PC-9 (cell line): ENCODE measurements at regions not wholly inside any gene's neighbourhood (a gene's known extent, or its start where the extent isn't known, plus 50 kb on each side); places are given as distances from the start of the nearest gene placed in this dataset.
"Not testable (repeated sequence)": the region's sequence is repeated elsewhere in the genome, so short reads cannot be mapped to it uniquely, and the experiment has no call there.

Experiments
- BruUV-seq: library from RNA; stranded (reverse); fragments of 400-500 nt; replicated peaks from 2 replicates; lab custom pipeline; 2021; lab: Mats Ljungman, UMichigan
- CTCF ChIA-PET: fragments of 300-600 bp; sonication (Branson Sonifier 250); formaldehyde crosslinking; loops from one replicate; lab custom pipeline; 2022; ENCODE audit warnings: antibody characterized with exemption; lab: Charles Lee
- POLR2A ChIA-PET: fragments of 300-600 bp; sonication (Branson Sonifier 250); formaldehyde crosslinking; loops from one replicate; lab custom pipeline; 2022; ENCODE audit warnings: antibody characterized with exemption; ENCODE audit not compliant: unreplicated experiment; lab: Charles Lee
- DNase-seq, 2 experiments: peaks; one replicate each; pipeline versions ENCODE4 v3.0.0 to v3.0.0-alpha.2; 2015 to 2022; ENCODE audit warnings: mixed read lengths in 1 of 2
- H2AFZ ChIP-seq: fragments of 200-600 bp; sonication (generic); 2 replicates; pipeline ENCODE4 v1.8.1; 2017; ENCODE audit warnings: antibody characterized with exemption
- H3F3A ChIP-seq: fragments of 200-600 bp; sonication (generic); 2 replicates; pipeline ENCODE4 v1.8.1; 2017; ENCODE audit warnings: antibody characterized with exemption, mild to moderate bottlenecking, low read depth; ENCODE audit not compliant: insufficient read depth
- H3K27ac ChIP-seq: fragments of 200-600 bp; sonication (generic); 2 replicates; pipeline ENCODE4 v1.6.1; 2016; ENCODE audit warnings: mixed run types
- H3K27me3 ChIP-seq: fragments of 200-600 bp; sonication (generic); 2 replicates; pipeline ENCODE4 v1.6.1; 2016; ENCODE audit warnings: low read depth, mixed run types; ENCODE audit not compliant: insufficient read depth
- H3K36me3 ChIP-seq: fragments of 200-600 bp; sonication (generic); 2 replicates; pipeline ENCODE4 v1.6.1; 2016; ENCODE audit warnings: low read depth, mixed run types
- H3K4me1 ChIP-seq: fragments of 200-600 bp; sonication (generic); replicated peaks from 2 replicates; pipeline ENCODE4 v1.6.1; 2016; ENCODE audit warnings: mixed run types; ENCODE audit not compliant: insufficient read depth
- H3K4me2 ChIP-seq: fragments of 200-600 bp; sonication (generic); 2 replicates; pipeline ENCODE4 v1.6.1; 2017; ENCODE audit warnings: mixed run types
- H3K4me3 ChIP-seq: fragments of 200-600 bp; sonication (generic); 2 replicates; pipeline ENCODE4 v1.6.1; 2016; ENCODE audit warnings: mixed run types
- H3K79me2 ChIP-seq: fragments of 200-600 bp; sonication (generic); 2 replicates; pipeline ENCODE4 v1.6.1; 2017; ENCODE audit warnings: low read depth, mixed run types
- H3K9me2 ChIP-seq: fragments of 200-600 bp; sonication (generic); 2 replicates; pipeline ENCODE4 v1.8.1; 2017; ENCODE audit warnings: mild to moderate bottlenecking; ENCODE audit not compliant: insufficient read depth
- H3K9me3 ChIP-seq: fragments of 200-600 bp; sonication (generic); 2 replicates; pipeline ENCODE4 v1.8.1; 2016; ENCODE audit warnings: low read depth; ENCODE audit not compliant: insufficient read depth
- H4K20me1 ChIP-seq: fragments of 200-600 bp; sonication (generic); 2 replicates; pipeline ENCODE4 v1.8.1; 2017; ENCODE audit not compliant: insufficient read depth
- EZH2 ChIP-seq: fragments of 200-600 bp; sonication (generic); IDR thresholded peaks from 2 replicates; pipeline ENCODE4 v1.8.0; 2017; ENCODE audit warnings: antibody characterized with exemption, low read depth
- intact Hi-C: fragments of 100-400 bp; cut with micrococcal nuclease; formaldehyde crosslinking; loops from one replicate; pipeline ENCODE4 v1.10.0; 2022; ENCODE audit not compliant: unreplicated experiment
- TF ChIP-seq, protein P1 (sequence below): fragments of 200-600 bp; sonication (generic); conservative IDR thresholded peaks from 2 replicates; pipeline ENCODE4 v1.6.1; 2017; ENCODE audit warnings: mixed run types, antibody characterized with exemption, mild to moderate bottlenecking, moderate library complexity

DNA sequence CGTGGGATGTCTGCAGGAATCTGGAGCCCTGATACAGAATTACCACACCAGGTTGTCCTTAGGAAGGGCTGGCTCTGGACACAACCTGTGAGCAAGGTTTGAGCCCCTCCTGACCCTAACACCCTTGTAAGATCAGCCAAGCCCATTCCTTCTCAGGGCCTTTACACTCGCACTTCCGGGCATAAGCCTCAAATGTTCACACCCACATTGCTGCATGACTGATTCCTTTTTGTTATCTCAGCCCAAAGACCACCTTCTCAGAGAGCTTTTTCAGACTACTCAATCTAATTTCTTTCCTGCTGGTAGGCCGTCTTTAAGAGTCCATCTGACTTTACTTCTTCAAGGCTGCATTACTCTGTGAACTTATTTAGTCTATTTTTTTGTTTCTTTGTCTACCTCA is 464.0 kb upstream of the SPRED2 start:
- Histone ChIP-seq H3K9me3 (no peaks in the 10 kb centered on the region), H3K27ac (no peak overlapping the region), H3K9me2 (no peaks in the 10 kb centered on the region), H3K4me2 (no peak overlapping the region), H3K4me1 (no peaks in the 10 kb centered on the region), H3K79me2 (no peaks in the 10 kb centered on the region), H3K4me3 (no peak overlapping the region), H3K36me3 (no peaks in the 10 kb centered on the region), H4K20me1 (no peaks in the 10 kb centered on the region), H2AFZ (no peak overlapping the region), H3F3A (no peaks in the 10 kb centered on the region), H3K27me3 (0 out of 2 replicates have a peak, but pooled peaks cover 7% of the 10 kb centered on the region)
- BruUV-seq: no TSS peak
- DNase-seq: no peak
- intact Hi-C loops: no loop called here
- POLR2A ChIA-PET: no interaction called here
- CTCF ChIA-PET: no interaction called here
- no peak for TF ChIP-seq EZH2
- TF ChIP-seq, protein P1, sequence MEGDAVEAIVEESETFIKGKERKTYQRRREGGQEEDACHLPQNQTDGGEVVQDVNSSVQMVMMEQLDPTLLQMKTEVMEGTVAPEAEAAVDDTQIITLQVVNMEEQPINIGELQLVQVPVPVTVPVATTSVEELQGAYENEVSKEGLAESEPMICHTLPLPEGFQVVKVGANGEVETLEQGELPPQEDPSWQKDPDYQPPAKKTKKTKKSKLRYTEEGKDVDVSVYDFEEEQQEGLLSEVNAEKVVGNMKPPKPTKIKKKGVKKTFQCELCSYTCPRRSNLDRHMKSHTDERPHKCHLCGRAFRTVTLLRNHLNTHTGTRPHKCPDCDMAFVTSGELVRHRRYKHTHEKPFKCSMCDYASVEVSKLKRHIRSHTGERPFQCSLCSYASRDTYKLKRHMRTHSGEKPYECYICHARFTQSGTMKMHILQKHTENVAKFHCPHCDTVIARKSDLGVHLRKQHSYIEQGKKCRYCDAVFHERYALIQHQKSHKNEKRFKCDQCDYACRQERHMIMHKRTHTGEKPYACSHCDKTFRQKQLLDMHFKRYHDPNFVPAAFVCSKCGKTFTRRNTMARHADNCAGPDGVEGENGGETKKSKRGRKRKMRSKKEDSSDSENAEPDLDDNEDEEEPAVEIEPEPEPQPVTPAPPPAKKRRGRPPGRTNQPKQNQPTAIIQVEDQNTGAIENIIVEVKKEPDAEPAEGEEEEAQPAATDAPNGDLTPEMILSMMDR: no peak

DNA sequence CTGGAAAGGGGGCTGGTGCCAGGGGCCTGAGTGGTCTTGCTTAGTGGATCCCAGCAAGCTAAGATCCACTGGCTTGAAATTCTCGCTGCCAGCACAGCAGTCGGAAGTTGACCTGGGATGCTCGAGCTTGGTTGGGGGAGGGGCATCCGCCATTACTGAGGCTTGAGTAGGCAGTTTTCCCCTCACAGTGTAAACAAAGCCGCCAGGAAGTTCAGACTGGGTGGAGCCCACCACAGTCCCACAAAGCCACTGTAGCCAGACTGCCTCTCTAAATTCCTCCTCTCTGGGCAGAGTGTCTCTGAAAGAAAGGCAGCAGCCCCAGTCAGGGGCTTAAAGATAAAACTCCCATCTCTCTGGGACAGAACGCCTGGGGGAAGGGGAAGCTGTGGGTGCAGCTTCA is 457.7 kb upstream of the SPRED2 start:
- H2AFZ ChIP-seq, H3K27ac ChIP-seq, H3K9me3 ChIP-seq, intact Hi-C loops, H3K79me2 ChIP-seq, H3F3A ChIP-seq, CTCF ChIA-PET, BruUV-seq, H3K27me3 ChIP-seq, H3K9me2 ChIP-seq, H3K4me2 ChIP-seq, DNase-seq, H3K4me1 ChIP-seq, H3K4me3 ChIP-seq, POLR2A ChIA-PET, H4K20me1 ChIP-seq, H3K36me3 ChIP-seq: not testable (repeated sequence)

DNA sequence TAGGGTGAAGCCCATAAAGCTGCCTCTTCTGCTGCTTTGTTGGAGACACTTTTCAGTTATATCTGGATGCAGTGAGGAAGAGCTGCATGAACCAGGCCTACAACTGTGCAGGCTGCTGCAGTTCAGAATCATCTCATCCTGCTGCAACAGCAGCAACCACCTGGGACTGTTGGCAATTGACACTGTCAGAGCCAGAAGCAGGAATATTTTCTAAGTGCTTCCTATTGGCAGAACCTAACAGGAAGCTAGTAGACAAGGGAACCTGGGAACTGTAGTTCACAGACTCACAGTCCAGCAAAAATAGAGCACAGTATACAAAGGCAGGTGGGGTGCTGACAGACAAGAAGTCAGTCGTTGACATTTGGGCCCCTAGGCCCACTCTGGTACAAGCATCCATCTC is 452.9 kb upstream of the SPRED2 start:
- no peak overlapping the region for H3K27ac ChIP-seq
- no peaks in the 10 kb centered on the region for H3K9me2 ChIP-seq
- ChIA-PET POLR2A (no interaction called here), CTCF (no interaction called here)
- intact Hi-C loops: no loop called here
- no peak for DNase-seq
- no peak for TF ChIP-seq EZH2
- TF ChIP-seq, protein P1: no peak
- no peaks in the 10 kb centered on the region for H3F3A ChIP-seq
- H3K4me3 ChIP-seq: no peak overlapping the region
- no peak overlapping the region for H2AFZ ChIP-seq
- no peaks in the 10 kb centered on the region for H3K36me3 ChIP-seq
- no TSS peak for BruUV-seq
- H4K20me1 ChIP-seq: no peaks in the 10 kb centered on the region
- no peaks in the 10 kb centered on the region for H3K9me3 ChIP-seq
- H3K4me2 ChIP-seq: no peak overlapping the region
- no peaks in the 10 kb centered on the region for H3K79me2 ChIP-seq
- no peaks in the 10 kb centered on the region for H3K4me1 ChIP-seq
- no peaks in the 10 kb centered on the region; the same call in 1 of the 2 replicates for H3K27me3 ChIP-seq

DNA sequence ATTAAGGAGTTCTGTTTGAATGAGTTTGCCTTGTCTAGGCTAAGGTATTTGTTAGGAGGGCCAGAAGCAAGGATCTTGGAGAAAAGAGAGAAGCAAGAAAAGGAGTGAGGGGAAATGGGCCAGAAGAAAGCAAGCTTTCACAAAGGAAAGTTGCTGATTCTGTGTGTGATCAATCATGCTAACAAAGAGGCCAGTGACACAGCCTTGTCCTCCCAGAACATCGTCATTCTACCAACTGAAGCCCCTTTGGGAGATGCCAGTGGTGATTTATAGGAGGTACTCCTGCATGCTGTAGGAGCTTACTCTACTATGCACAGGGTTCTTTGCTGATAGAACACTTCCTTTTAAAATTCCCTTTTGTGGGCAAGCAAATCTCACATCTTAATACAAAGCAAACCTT is 449.2 kb upstream of the SPRED2 start:
- H3K9me2 ChIP-seq: no peaks in the 10 kb centered on the region
- no peak overlapping the region for H2AFZ ChIP-seq
- no peaks in the 10 kb centered on the region; the same call in 1 of the 2 replicates for H3K9me3 ChIP-seq
- H3K4me1 ChIP-seq: no peaks in the 10 kb centered on the region
- H3F3A ChIP-seq: no peaks in the 10 kb centered on the region
- intact Hi-C loops: no loop called here
- TF ChIP-seq, protein P1: no peak
- no peak for TF ChIP-seq EZH2
- no peaks in the 10 kb centered on the region for H3K79me2 ChIP-seq
- H3K27ac ChIP-seq: no peak overlapping the region
- no peak for DNase-seq
- H3K36me3 ChIP-seq: no peaks in the 10 kb centered on the region
- no peaks in the 10 kb centered on the region for H3K27me3 ChIP-seq
- POLR2A ChIA-PET: no interaction called here
- no TSS peak for BruUV-seq
- CTCF ChIA-PET: no interaction called here
- H3K4me2 ChIP-seq: no peak overlapping the region
- no peaks in the 10 kb centered on the region for H4K20me1 ChIP-seq
- H3K4me3 ChIP-seq: no peak overlapping the region
